ENCODE measurements at regions not wholly inside any gene's neighbourhood (a gene's known extent, or its start where the extent isn't known, plus 50 kb on each side); places are given as distances from the start of the nearest gene placed in this dataset.

DNA sequence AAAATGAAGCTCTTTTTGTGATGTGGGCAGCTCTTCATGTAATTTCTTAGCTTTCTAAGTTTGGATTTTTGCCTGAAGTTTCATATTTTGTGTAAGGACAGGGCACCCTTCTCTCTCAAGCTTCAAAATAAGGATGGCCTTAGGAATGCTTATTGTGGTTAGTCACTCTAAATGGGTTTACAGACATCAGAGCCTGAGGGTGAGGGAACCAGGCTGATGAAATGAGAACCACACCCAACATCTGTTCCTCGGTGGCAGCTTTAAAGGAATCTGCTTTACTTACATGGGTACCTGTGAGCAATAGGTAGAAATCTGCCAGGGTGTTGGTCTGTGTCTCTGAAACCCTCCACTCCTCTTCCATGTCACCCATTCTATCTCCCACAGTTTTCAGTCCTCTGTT, 174.3 kb downstream of the EMX2 start:
- no peak for DNase-seq (ENCODE audit: low read depth)

DNA sequence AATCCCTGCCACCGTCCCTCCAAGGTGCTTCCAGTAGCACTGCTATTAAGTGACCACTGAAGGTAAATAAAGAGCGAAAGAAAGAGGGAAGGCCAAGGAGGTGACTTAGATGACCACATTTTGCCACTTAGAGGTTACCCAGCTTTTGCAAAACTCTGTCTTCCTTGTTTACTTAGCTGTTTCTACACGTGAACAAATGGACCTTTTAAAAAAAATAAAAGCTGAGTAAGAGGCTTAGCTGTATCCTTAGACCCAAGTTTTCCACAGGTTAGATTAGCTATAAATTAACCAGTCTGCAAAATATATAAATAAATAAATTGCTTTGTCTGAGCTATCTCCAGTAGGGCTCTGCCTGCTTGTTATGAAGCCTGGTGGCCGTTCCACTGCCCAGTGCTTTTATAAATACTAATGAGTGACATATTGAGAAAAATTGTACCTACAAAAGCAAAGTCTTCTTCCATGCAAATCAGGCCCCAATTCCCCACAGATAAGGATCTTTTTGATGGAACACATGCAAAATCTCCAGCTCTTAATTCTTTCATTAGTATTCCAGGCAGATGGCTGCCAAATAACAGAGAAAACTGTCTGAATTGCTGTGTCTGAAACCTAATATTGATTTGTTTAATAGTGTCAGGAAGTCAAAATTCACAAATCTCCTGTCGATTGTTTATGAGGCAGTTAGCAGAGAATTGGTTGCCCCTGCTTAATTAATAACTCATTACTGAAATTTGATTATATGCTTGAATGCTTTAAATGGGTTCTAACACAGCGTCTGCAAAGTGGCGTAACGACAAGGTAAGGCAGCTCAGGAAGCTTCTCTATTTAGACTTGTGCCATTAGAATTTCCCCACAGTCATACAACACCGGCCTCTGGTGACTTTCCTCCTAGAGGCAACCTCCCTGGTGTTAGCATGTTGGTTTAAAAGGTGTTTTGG, 176.7 kb downstream of the EMX2 start:
- no peak for DNase-seq (ENCODE audit: low read depth)

DNA sequence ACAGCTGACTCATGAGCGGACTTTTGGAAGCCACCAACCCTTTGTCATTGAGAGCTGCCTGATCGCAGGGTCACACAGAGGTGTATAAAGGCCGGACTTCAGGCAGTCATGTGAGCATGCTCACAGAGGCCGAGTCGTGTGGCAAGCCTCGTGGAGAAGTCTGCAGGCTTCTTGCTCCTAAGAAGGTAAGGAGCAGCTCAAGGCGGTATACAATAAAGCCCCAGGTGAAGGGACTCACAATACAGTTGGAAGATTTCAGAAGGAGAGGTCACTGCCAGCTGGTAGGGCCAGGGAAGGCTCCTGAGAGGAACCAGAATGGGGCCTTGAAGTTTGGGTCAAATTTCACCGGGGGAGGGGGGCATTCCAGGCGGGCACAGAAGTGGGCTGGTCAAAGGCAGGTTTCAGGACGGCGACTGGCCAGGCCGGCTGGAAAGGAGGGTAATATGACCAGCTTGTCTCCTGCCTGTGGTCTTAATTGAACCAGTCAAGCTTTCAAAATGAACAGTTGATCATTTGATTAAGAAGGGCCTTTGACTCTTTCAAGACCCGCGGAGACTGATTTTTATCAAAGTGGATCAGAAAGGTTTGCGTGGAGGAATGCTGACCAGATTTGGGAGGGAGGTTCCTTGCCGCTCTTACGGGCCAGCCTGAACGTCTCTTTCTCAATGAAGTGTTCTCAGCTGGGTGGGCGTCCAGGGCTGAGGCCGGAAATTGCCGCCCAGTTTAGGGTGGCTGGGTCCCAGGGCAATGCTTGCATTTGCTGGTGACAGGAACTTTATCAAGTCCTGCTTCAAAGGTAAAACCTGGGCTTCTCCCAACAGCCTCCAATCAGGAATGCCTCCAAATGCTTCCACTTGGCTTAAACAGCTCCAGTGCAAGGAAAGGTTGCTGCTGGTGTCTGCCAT, 178.6 kb downstream of the EMX2 start:
- DNase-seq (ENCODE audit: low read depth): no peak

DNA sequence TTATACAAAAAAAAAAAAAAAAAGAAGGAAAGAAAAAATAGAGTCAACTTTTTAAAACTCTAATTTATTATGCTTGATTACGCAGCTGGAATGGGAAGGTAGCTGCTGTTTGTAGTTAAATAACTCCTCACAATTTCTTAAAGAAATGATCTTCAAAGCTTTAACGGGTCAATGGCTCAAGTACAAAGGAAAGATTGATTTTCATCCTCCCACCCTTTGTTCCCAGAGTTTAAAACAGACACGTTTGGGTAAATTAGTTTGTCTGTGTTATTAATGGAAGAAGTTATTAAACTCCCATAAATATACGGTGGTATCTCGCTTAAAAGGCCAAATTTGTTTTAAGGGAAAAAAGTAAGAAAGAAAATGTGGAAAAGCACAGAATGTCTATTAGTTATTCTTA, 179.3 kb downstream of the EMX2 start:
- no peak for DNase-seq (ENCODE audit: low read depth)

DNA sequence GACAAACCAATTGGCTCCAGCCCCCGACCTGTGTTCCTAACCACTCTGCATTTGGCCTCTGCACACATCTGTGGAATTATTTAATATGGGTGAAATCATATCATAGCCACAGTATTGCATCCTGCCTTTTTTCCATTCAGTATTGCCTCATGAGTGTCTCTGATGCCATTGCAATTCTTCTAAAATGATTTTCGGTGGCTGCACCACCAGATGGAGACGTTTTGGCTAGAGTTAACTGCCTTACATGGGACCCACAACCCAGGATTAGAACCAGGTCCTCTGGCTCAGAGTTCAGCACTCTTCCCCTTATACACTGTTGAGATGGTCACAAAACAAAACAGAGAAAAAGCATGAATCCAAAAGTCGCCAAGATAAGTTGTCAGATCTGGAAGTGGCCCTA, 180.8 kb downstream of the EMX2 start:
- peak; percentile 7 for DNase-seq (ENCODE audit: low read depth)

DNA sequence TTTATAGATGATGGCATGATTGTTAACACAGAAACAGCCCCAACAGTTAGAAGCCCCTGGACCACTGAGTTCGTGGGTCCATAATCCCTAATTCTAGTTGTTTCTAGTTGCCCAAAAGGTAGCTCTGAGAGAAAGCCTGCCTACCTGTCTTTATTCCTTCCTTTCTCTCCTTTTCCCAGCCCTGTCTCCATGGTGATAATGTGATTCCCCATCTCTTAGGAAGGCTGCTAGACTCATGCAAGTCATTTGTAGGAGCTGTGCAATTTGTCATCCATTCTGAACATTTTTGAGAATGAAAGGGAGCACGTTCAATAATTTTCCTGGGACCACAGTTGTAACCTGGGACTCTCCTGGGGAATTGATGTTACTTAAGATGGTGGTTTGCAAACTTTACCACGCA, 183.4 kb downstream of the EMX2 start:
- no peak for DNase-seq (ENCODE audit: low read depth)

DNA sequence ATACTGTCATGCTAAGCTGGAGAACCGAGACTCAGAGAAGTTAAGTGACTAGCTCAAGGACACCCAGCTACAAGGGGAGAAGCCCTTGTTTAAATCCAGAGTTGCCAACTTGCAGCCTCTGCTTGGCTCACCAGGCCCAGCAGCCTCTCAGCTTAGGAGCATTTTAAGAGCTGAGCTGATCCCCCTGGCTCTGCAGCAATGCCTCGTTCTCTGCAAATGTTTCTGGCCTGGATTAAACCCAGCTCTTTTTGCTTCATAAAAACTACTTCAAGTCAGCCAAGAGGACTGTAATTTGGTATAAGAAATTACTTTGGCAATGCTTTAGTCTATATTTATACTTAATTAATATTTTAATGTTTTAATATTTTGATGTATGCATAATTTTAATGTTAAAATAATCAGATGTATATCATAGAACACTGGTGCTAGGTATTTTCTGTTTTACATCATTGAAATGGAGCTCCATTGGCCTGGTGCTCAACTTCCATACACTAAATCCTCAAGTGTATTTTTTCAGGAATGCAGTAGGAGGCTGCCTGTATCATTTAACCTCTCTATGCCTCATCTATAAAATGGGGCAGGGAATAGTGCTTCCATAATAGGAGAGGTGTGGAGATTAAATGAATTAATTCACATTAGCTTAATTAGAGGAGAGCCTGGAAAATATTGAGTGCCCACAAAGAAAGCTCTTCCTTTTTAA, 184.2 kb downstream of the EMX2 start:
- no peak for DNase-seq (ENCODE audit: low read depth)

DNA sequence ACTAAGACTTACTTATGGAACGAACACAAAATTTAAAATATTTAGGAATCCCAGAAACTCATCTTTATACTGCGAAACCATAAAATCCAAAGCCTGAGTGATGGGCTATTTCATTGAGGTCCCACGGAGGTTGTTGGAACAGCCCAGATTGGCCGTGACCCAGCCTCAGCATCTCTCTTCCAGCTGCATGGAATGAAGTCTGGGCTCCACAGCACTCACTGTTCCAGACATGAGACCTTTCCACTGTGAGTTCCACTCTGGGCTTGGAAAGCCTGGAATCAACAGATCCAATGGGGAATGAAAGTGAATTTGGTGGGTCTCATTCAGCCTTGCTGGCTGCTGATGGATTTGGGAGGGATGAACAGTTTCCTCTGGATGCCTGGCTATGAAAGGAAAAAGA, 184.9 kb downstream of the EMX2 start:
- no peak for DNase-seq (ENCODE audit: low read depth)

DNA sequence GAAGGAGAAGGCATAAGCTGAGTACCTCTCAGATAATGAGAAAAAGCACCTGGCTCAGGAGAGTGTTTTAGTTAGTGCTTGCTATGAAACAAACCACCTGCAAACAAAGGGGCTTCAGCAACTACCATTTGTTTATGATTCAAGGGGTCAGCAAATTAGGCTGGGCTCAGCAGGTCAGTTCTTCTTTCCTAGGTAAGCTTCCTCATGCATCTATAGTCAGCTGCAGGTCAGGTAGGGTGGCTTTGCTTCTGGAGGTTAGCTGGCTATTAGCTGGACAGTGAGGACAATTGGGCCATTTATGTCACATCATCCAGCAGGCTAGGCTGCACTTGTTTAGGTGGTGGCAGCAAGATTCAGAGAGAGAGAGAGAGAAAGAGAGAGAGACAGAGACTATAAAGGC, 185.5 kb downstream of the EMX2 start:
- no peak for DNase-seq (ENCODE audit: low read depth)

DNA sequence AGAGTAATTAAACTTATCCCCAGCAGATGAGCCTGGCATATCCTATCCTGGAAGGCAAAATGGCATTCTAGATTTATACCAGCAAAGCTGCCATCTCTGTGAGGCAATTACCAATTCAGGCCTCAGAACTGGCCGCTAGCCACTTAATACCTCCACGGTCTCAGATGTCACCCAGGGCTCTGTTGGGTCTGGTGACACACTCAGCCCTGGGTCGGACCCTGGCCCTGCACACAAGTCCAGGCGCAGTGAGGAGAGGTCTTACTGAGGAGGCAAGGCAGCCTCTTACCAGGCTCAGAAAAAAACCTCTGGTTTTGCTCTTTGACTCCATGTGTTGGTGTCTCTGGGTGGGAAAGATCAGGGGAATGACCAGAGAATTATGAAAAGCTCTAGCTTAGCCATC, 186.6 kb downstream of the EMX2 start:
- no peak for DNase-seq (ENCODE audit: low read depth)

DNA sequence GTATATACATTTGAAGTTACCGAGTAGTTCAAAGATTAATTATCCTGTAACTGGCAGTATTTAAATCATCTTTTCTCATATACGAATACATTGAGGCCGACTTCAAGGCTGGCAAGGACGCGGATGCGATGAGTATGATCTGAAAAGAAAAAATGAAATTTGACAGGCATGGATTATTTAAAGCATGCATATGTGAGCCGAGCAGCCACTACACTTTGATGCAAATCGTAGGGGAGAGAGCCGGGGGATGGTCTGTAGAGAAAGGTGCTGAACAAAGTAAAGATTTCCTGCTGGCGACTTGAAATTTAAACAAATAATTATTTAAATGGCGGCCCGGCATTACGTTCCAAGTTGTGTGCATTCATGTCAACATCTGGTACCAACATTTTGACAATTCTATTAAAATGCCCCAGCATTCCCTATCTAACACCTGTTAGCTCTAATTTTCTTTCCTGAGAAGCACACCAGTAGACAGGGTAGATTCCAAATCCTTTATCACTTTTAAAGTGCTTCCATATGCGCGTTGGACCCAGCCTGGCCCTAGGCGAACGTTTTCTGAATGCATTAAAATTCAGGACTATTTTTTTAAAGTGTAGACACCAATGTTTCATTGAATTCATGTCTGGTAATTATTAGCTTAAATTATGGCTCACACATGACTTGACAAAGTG, 188.7 kb downstream of the EMX2 start:
- no peak for DNase-seq (ENCODE audit: low read depth)

DNA sequence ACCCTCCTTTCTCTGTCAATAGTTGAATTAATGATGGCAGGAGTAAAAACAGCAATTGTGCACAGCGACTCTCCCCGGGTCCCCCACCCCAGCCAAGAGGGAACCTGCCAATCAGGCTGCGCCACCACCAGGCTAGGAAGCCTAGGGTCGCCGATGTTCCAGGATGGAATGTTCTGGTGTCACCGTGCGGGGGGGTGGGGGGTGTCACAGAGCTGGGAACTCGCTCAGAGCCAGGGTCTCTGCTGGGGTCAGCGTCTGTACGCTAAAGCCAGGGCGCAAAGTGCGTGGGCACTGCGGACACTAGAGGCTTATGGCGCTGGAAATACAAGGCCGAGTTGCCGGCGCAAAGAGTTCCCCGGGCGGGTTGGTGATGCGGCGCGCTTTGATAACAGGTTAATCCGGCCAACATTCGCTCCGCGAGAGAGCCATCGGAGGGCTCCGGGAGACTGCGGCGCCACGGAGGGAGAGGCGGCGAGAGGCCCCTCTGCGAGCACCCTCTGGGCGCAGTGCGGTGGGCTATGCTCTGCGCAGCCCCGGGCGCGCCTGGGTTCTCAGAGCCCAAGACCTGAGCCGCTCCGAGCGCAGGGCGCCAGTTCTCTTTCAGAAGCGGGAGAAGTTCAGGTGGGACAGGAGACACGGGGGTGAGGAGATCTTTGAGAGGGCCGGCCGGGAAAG, 192.3 kb downstream of the EMX2 start:
- no peak for DNase-seq (ENCODE audit: low read depth)

DNA sequence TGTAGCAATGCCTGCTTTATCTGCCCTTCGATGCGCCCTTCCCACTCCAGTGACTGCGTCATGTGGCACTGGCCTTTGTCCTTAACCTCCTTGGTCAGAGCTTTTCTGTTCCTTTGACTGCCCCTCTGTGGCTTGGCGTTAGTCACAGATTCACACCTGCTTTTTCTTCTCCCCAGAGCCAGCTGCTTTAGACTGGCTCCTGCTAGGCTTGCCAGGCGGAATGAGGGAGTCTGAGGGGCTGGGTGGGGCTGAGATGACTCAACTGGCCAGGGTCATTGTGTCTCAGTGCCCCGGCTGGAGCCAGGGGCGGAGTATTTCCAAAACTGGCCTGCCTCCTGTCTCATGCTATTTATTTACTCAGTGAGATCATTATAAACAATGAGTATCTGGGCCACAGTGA, 194.1 kb downstream of the EMX2 start:
- peak; percentile 13 for DNase-seq (ENCODE audit: low read depth)

DNA sequence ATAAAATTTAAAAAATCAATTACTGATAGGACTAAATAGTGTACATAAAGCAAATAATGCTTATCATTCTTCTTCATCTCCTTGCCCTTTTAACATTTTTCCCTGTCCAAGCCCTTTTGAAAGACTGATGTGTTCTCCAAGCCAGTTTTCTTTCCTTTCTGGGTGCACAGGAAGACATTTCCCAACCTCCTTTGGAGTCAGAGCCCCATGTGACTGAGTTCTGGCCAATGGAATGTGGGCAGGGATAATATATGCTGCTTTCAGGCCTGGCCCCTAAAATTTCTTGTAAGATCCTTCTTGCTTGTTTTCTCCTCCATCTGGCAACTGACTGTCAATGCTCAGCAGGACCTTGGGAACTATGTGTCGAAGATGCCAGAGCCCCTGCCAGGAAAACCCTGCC, 197.5 kb downstream of the EMX2 start:
- DNase-seq (ENCODE audit: low read depth): no peak

DNA sequence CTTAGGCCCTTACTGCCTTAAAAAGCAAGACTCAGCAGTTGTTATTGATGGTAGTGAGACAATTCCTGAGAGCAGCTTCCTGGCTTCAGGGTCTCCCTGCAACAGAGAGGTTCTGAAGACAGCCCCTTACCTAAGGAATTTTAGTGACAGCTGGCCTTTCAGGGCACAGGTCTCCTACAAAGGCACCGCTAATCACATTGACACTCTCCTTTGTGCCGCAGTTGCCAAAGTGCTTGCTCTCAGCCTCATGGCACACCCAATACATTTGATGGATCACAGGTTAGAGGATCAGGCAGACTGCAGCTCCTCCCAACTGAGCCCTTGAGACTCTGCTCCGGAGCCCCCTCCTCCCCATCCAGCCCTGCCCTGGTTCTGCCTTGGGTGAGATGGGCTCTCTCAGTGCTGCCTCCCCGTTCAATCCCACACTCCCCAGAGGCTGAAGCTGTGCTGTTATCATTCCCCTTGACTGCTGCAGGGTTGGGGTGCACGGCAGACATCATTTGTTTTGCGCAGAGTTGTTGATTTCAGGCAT, 198.2 kb downstream of the EMX2 start:
- DNase-seq (ENCODE audit: low read depth): no peak

DNA sequence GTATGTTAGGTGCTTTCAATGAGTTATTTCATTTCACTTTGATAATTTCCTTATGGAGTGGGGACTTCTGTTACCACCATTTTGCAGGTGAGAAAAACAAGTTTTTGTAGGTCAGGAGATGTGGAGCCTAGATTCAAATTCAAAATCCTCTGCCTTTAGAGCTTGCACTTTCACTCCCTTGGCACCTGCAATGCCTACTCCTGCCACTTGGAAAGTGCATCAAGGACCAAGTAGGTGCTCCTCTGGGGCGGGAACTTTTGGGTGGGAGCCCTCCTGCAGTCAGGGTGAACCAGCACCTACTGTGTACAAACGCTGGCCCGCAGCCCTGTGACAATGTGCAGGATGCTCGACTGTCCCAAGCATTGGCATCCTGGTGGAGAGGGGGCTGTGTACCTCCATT, 199.0 kb downstream of the EMX2 start:
- DNase-seq (ENCODE audit: low read depth): no peak

DNA sequence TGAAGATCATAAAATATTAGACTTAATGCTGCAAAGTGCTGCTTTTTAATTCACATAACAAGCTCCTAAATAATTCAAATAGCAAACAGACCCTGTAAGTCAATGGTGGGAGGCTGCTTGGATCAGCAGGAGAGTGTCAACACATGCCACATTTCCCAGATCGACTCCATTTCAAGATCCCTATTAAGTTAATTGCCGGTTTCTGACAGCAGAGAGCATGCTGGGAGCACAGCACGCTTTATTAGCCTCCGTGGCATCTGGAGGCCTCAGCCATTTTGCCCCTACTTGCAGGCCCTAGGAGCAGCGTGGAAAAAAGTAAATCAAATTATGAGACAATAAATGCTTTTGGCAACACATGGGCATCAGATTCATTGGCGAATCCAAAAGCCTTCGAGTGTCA, 201.0 kb downstream of the EMX2 start:
- DNase-seq (ENCODE audit: low read depth): no peak

DNA sequence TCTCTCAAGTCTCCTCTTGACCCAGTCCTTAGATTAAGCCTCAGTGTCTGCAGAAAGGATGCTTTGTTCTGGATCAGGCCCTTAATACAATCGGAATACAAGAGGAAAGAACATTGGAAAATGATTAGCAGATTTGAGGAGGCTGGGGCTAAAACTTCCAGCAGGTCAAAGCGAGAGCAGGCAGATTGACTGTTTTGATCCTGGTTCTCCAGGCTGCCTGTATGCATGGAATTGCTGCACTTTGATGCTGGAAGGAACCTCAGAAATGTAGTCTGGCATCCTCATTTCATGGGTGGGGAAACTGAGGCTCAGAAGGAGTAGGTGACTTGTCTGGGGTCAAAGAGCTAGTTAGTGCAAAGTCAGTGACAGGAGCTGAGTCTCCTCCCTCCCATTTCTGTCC, 202.8 kb downstream of the EMX2 start:
- DNase-seq (ENCODE audit: low read depth): no peak

DNA sequence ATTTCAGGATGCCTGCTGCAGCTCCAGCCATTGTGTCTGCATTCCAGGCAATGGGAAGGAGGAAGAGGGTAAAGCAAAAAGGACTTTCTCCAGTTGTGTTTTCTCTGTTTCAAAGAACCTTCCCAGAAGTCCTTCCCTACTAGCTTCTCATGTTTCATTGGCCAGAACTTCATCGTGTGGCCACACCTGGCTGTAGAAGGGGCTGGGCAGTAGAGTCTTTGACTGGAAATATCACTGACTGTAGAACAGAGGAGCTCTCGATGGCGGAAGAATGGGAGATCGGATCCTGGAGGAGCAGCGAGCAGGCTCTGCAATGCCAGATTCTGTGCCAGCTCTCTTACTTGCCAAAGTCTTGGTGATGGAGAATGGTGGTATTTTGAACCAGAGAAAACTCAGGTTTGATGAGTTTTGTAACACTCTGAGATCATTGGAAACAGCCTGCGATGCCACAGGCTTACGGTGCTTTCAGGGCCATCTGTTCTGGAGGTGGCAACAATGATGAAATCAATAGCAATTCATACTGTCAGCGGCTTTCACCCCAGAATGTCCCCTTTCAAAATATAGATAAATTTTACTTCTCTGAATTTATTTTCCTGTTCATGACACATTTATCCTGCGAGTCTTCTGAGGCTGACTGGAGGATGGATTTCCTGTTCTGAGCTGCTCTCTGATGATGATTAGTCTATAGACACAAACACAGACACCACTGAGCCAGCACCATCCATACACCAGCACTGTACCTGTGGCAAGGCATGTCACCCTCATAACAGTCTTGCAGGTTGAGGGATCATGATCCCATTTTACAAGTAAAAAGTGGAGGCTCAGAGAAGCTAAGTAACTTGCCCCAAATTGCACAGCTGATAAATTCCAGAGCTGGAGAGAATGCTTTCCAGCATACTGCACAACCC, 204.2 kb downstream of the EMX2 start:
- no peak for DNase-seq (ENCODE audit: low read depth)
